Occipital lobe (tissue), 1 donor: ENCODE measurements at regions not wholly inside any gene's neighbourhood (a gene's known extent, or its start where the extent isn't known, plus 50 kb on each side); places are given as distances from the start of the nearest gene placed in this dataset.
"Not testable (repeated sequence)": the region's sequence is repeated elsewhere in the genome, so short reads cannot be mapped to it uniquely, and the experiment has no call there.

Source experiments
- DNase-seq: peaks from one replicate; lab custom pipeline; 2025; lab: John Stamatoyannopoulos, UW

- DNase-seq = no peak
Observed at GRCh38 chr5:143533978-143534760, 130.7 kb upstream of the NR3C1 start.

DNA sequence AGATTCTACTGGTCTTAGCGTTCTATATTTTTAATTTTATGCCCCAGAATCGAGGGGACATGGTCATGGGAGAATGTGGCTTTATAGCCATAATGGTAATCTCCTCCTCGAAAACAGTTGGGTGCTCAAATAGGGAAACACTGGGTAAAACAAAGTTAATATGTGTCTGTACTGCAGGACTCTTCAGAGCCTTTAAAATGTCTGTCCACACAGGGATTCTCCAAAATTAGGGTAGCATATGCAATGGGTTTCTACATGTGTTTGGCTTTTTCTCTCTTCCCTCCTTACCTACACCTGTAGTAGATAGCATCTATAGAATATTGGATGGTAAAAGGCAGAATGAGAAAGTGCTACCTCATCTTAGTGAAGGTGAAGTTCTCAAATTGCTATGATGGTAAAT, 130.0 kb upstream of the NR3C1 start:
- DNase-seq = no peak

GRCh38 chr5:143527808-143528207, 124.3 kb upstream of the NR3C1 start:
- DNase-seq = no peak

DNA sequence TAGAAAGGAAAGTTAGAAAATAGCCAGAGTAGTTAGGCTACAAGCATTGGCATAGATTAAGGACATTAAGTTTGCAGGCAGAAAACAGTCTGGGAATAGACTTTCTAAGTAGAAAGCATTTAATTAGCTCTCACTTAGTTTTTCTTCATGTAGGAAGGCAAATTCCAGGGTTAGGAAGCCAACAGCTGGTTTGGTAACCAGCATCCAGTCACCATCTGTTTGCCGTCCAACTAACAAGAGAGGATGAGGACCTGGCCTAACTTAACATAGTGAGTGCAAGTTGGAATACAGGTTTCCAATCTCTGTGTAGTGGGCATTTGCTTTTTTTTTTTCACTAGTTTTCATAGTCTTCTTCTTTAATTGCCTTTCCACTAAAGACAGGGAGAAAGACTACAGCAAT, 121.7 kb upstream of the NR3C1 start:
- DNase-seq = no peak

GRCh38 chr5:143524338-143524945, 121.0 kb upstream of the NR3C1 start:
- no peak for DNase-seq

DNA sequence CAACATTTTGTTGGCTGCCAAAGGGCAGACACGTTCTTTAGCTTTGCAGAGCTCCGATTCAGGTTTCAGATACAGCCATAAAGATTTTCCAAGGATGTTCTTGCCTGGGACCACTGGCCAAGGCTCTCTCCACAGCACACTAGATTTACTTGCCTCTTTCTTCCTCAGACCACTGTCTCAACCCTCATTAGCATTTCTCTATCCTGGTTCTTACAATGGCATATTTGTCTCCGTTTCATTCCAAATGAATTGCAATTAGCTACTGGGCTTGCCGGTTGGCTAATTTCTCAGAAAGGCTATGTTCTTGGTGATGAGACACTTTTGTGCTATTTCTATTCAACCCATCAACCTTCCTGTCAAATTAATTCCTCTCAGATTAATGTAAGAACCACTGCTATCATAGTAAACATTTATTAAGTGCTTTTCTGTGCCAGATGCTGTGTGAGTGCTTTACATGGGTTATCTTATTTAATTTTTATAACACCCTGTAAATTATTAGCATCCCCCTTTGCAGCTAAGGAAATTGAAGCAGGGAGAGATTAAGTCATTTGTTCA, 118.4 kb upstream of the NR3C1 start:
- DNase-seq = no peak

- DNase-seq = no peak
Observed at GRCh38 chr5:143521141-143521540, 117.7 kb upstream of the NR3C1 start.

DNA sequence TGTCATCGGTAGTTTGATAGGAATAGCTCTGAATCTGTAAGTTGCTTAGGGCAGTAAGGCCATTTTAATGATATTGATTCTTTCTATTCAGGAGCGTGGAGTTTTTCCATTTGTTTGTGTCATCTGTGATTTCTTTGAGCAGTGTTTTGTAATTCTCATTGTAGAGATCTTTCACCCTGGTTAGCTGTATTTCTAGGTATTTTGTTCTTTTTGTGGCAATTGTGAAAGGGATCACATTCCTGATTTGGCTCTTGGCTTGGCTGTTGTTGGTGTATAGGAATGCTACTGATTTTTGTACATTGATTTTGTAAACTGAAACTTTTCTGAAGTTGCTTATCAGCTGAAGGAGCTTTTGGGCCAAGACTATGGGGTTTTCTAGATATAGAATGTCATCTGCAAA, 115.7 kb upstream of the NR3C1 start:
- not testable (repeated sequence) for DNase-seq

DNA sequence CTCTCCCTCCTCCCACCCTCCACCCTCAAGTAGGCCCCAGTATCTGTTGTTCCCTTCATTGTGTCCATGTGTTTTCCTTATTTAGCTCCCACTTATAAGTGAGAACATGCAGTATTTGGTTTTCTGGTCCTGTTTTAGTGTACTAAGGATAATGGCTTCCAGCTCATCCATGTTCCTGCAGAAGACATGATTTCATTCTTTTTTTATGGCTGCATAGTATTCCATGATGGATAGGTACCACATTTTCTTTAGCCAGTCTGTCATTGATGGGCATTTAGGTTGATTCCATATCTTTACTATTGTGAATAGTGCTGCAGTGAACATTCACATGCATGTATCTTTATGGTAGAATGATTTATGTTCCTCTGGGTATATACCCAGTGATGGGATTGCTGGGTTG, 114.3 kb upstream of the NR3C1 start:
- not testable (repeated sequence) for DNase-seq

DNA sequence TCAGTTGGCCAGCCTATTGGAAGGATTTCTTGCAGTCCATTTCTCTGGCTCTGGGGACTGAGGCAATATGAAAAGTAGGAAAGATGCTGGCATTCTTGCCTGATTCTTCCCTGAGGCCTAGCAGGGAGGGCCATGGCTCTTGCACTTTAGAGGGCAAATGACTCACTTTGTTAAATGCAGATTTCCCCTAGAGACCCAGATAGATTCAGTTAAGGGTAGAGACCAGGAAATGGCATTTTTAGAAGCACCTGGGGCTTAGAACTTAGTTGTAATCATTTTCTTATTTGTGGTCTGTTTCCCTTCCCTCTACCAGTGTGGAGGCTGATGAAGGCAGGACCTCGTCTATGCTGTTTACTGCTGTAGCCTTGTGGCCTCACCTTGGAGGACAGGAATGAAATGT, 112.8 kb upstream of the NR3C1 start:
- DNase-seq = no peak

DNA sequence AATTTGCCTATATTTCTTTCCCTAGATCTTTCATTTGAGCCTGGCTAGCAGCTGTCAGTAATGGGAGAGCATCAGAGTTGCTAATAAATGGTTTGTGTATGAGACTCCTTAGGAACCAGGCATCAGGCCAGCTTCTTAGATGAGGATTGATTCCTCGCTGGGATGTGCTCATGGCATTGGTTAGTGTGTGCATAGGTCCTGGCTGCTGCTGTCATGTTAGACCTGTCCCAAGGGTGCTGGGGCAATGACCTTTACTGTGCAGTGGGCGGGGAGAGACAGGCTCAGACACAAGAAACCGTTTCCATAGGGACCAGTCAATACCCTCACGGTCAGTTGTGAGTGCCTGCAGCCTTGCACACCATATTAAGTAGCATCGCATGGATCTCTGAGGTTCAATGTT, 112.3 kb upstream of the NR3C1 start:
- DNase-seq = no peak

GRCh38 chr5:143514616-143515335, 111.3 kb upstream of the NR3C1 start:
- no peak for DNase-seq

DNA sequence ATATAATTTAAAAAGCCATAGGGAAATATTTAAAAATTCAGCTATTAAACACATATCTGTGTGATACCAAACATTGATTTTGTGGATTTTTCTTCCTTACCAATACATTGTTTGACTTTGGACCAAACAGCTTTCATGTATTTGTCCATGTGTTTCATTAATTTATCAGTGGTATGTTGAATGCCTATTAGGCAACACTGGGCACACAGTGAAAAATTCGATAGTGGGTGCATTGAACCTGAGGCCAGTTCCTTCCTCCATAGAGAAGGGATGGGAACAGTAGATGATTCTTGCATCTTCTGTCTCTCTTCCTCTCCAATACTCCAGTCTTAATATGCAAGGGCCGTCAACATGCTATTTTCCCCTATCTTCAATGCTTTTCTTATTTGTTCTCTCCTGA, 110.2 kb upstream of the NR3C1 start:
- no peak for DNase-seq

- no peak for DNase-seq
Observed at GRCh38 chr5:143511736-143512135, 108.2 kb upstream of the NR3C1 start.

GRCh38 chr5:143509758-143510221, 106.3 kb upstream of the NR3C1 start:
- DNase-seq = no peak

GRCh38 chr5:143506836-143507552, 103.5 kb upstream of the NR3C1 start:
- DNase-seq = no peak

DNA sequence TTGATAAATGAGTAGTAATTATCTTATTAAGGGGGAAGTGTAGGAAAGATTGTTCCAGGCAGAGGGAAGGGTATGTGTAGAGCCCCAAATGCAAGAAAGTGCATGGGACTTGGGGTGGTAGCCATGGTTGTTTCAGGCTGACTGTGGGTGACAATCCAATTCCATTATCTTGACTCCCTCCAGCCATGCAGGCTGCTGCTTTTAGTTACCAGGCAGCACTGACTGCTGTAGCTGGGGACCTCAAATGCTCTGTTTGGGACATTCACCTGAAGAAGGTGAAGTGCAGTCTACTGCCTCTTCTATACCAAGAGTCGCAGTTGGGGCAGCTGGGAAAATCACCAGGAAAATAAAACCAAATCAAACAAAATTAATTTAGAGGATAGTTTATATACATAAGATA, 102.4 kb upstream of the NR3C1 start:
- DNase-seq = no peak

DNA sequence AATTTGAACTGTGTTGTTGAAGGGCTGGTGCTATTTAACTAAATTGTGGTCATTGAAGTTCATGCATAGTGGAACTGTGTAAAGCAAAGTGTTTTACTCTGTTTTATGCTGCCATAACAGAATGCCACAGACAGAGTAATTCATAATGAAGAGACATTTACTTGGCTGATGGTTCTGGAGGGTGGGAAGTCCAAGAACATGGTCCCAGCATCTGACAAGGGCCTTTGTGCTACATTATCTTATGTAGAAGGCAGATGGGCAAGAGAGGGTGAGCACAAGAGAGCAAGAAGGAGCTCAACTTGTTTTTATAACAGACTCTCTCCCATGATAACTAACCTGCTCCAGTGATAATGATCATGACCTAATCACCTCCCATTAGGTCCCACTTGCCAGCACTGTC, 101.9 kb upstream of the NR3C1 start:
- no peak for DNase-seq

- no peak for DNase-seq
Observed at GRCh38 chr5:143501310-143502044, 98.0 kb upstream of the NR3C1 start.

DNA sequence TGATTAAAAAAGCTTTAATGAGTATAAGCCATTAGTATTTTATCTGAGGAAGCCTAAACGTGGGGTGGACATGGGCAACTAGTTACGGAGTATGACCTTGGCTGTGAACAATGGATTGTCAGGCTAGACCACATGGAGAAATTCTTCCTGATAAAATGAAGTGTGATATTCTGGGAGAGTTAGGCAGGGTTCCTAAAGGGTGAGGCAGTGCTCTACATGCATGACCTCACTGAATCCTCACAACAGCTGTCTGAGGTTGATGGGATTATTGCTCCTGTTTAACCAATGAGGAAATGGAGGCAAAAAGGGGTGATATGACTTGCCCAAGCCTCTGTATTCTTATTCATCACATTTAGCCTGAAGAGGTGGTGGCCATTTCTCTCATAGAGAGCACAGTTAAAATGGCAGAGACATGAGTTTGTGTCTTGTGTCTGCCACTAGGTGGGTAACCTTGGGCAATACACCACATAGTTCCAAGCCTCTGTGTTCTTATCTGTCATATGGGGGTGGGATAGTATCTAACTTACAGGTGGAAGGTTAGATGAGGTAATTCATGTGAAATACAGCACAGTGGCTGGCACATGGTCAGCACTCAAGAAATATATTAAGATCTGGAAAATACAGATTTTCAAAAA, 96.1 kb upstream of the NR3C1 start:
- no peak for DNase-seq
